Fibroblast of lung (primary cell): ENCODE measurements at regions not wholly inside any gene's neighbourhood (a gene's known extent, or its start where the extent isn't known, plus 50 kb on each side); places are given as distances from the start of the nearest gene placed in this dataset.

Experiments
- CTCF ChIP-seq, 2 donors: IDR thresholded peaks in 1 of 2; conservative IDR thresholded peaks in 1 of 2; 1 replicate in 1 of 2; 2 replicates in 1 of 2; pipeline ENCODE4 v1.5.1; 2011 to 2012; ENCODE audit warnings: low read length in 2 of 2, control low read depth in 1 of 2, inconsistent platforms in 1 of 2, low read depth in 1 of 2, mild to moderate bottlenecking in 1 of 2
- EZH2 ChIP-seq: IDR thresholded peaks from 2 replicates; pipeline ENCODE4 v1.5.1; 2012; ENCODE audit warnings: low read length, control low read depth, mild to moderate bottlenecking; ENCODE audit errors: missing control alignments

GRCh38 chr20:41811456-41811855 lies 193.3 kb upstream of the CHD6 start:
- TF ChIP-seq CTCF (conservative IDR thresholded peaks at IDR 0.05 in 1 of 2, IDR thresholded peaks at IDR 0.05 in 1 of 2; ENCODE audit: low read depth in 1 of 2, low read length in 2 of 2) = no peak
- no peak for TF ChIP-seq EZH2
